Skeletal muscle satellite cell (primary cell): ENCODE measurements at regions not wholly inside any gene's neighbourhood (a gene's known extent, or its start where the extent isn't known, plus 50 kb on each side); places are given as distances from the start of the nearest gene placed in this dataset.

Source experiments
- H3K27me3 ChIP-seq: 2 replicates; pipeline ENCODE4 v1.7.0; 2013; ENCODE audit warnings: low read length; ENCODE audit not compliant: control insufficient read depth, insufficient read depth
- H3K36me3 ChIP-seq: 2 replicates; pipeline ENCODE4 v1.7.0; 2013; ENCODE audit warnings: mild to moderate bottlenecking, control low read depth, low read length; ENCODE audit not compliant: insufficient read depth
- H3K4me1 ChIP-seq: 2 replicates; pipeline ENCODE4 v1.7.0; 2013; ENCODE audit warnings: low read length; ENCODE audit not compliant: control insufficient read depth, insufficient read depth
- H3K4me2 ChIP-seq: 2 replicates; pipeline ENCODE4 v1.7.0; 2013; ENCODE audit warnings: mild to moderate bottlenecking, low read length
- H3K4me3 ChIP-seq: 2 replicates; pipeline ENCODE4 v1.7.0; 2013; ENCODE audit warnings: low read length
- H3K9ac ChIP-seq: 2 replicates; pipeline ENCODE4 v1.7.0; 2013; ENCODE audit warnings: mild to moderate bottlenecking, low read depth, low read length, moderate library complexity
- H3K9me3 ChIP-seq: replicated peaks from 2 replicates; pipeline ENCODE4 v1.7.0; 2013; ENCODE audit warnings: mild to moderate bottlenecking, control low read depth, low read length

DNA sequence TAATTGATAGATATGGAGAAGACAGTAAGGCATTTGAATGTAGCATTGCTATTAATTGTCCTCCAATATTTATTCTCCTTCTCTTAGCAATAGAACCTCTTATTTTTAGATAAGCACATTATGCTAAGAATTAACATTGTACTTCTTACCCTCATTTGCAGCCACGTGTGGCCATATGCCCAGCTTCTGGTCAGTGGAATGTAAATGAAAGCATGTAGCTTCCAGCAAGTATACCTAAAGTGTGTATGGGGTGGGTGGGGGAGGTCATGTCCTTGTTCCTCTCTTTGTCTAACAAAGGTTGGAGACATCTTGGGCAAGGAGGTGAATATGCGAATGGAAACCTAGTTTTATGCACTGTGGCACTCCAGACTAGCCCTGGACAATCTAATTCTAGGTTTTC lies 133.6 kb upstream of the HMCN1 start:
- no peaks in the 10 kb centered on the region for H3K9me3 ChIP-seq
- H3K36me3 ChIP-seq = no peaks in the 10 kb centered on the region
- no peaks in the 10 kb centered on the region for H3K27me3 ChIP-seq
- no peak overlapping the region for H3K9ac ChIP-seq
- H3K4me3 ChIP-seq = no peak overlapping the region
- no peaks in the 10 kb centered on the region for H3K4me1 ChIP-seq
- H3K4me2 ChIP-seq = no peak overlapping the region

DNA sequence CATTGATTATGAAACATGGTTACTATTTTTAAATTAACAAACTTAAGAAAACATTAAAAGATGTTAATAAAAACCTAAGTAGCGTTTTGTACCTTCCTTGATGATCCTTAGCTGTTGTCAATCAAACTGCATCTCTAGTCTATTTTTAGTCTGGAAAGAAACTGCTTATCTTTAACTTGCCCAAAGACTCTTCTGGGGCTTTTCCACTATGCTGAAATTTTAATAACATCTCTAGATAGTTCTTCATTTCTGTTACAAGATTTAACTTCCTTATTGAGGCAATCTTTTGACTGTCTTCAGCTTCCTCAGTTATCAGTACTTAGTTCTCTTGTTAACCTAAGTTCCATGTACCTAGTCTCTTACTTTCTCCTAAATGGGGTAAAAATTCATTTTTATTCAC lies 135.9 kb upstream of the HMCN1 start:
- Histone ChIP-seq H3K9me3 (no peaks in the 10 kb centered on the region), H3K9ac (no peak overlapping the region), H3K36me3 (no peaks in the 10 kb centered on the region), H3K27me3 (no peaks in the 10 kb centered on the region), H3K4me2 (no peak overlapping the region), H3K4me1 (no peaks in the 10 kb centered on the region), H3K4me3 (no peak overlapping the region)

DNA sequence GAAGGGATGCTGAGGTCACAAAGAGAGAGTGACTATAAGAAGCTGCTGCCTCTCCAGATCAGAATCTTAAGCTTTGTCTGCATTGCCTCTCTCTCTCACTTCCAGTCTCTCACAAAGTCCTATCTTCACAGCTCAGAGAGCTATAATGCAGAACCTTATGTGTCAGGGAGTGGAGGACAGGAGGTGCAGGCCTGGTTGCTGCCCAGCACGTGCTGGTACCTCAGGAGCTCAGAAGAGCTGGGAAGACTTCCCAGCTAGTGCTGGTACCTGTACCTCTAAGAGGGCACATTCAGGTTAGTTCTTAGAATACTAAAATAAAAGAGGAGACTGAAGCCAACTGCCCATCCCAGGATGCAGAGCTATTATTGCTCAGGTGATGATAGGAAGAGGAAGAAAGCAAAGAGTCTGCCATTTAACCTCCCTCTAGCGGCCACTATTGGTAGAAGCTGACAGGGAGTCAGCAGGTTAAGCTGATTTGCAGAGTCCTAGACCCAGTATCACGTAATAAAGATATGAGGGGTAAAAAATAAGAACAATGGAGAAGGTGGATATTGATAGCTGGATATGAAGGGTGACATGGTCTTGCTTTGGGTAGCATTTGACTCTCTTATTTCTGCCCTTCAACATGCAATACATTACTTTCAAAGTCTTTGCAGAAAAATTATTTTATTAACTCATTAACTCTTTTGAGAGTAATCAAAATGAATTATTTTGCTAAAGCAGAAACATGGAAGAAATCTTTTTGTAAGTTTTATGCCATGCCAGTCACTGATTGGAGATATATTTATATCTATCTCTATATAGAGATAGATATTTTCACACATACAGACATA lies 138.1 kb upstream of the HMCN1 start:
- Histone ChIP-seq H3K4me3 (no peak overlapping the region), H3K9ac (no peak overlapping the region), H3K27me3 (no peaks in the 10 kb centered on the region), H3K9me3 (no peaks in the 10 kb centered on the region), H3K4me2 (no peak overlapping the region), H3K36me3 (no peaks in the 10 kb centered on the region), H3K4me1 (no peaks in the 10 kb centered on the region)

DNA sequence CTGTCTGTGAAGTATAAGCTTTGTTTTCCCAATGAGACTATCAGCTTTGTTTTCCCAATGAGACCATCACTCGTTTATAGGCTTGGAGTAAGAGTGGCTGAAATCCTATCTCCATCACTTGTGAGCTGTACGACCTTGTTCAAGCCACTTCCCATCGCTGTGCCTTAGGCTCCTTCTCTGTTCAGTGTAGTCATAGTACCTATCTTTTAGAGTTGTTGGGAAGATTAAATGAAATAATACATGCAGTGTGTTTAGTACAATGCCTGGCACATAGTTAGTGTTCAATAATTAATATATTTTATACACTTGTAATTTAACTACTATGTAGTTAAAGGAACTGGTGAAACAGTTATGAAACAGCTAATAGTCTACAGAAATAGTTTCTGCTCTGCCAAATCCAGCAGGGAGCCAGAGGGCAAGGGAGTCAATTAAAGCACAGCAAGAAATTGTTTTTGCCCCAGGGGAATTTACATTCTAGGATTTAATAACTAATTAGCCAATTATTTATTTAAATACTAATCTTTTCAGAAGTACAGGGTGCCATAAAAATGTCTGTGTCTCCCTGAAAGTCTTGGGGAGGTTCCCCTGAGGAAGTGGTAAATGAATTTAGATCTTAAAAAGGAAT lies 139.3 kb upstream of the HMCN1 start:
- no peak overlapping the region for H3K4me2 ChIP-seq
- no peak overlapping the region for H3K9ac ChIP-seq
- H3K9me3 ChIP-seq = no peaks in the 10 kb centered on the region
- no peaks in the 10 kb centered on the region for H3K27me3 ChIP-seq
- H3K4me3 ChIP-seq = no peak overlapping the region
- H3K36me3 ChIP-seq = no peaks in the 10 kb centered on the region
- H3K4me1 ChIP-seq = no peaks in the 10 kb centered on the region

DNA sequence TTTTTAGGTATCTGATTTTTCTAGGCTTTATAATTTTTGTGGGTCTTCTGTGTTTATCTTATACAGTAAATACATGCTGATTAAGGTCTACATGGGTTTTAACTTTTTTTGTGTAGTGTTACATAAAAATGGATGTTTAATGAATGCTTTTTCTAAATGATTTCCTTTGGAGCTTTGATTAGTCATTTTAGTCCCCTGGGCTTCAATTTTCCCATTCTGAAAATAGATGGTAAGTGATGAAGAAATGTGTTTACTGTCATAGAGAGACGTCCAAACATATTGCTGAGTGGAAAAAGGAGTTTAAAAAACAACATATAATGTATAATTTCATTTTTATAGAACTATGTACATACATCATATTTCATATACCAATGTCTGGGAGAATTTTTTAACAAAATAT lies 140.9 kb upstream of the HMCN1 start:
- Histone ChIP-seq H3K36me3 (no peaks in the 10 kb centered on the region), H3K9ac (no peak overlapping the region), H3K4me1 (no peaks in the 10 kb centered on the region), H3K9me3 (no peaks in the 10 kb centered on the region), H3K4me3 (no peak overlapping the region), H3K27me3 (no peaks in the 10 kb centered on the region), H3K4me2 (no peak overlapping the region)

DNA sequence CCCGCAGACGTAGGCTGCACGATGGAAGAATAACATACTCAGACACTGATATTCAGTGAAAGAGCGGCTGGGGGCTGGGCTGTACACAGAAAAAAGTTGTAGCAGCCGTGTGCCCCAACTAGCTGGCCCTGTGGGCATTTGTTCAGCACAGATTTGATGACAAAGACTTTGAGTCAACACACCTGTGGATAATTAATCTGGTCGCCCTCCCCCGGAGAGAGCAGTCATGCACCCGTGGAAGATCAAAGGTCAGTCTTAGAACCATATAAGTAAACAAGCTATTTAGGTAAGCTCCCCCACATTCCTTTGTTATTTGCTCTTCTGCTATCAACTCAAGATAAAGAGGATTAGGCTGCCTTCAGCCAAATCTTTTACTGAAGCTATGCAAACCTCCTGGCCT lies 148.4 kb upstream of the HMCN1 start:
- H3K36me3 ChIP-seq = no peaks in the 10 kb centered on the region
- H3K9ac ChIP-seq = no peak overlapping the region
- H3K27me3 ChIP-seq = no peaks in the 10 kb centered on the region
- no peaks in the 10 kb centered on the region for H3K4me1 ChIP-seq
- no peak overlapping the region for H3K4me3 ChIP-seq
- H3K9me3 ChIP-seq = no peaks in the 10 kb centered on the region
- H3K4me2 ChIP-seq = no peak overlapping the region

DNA sequence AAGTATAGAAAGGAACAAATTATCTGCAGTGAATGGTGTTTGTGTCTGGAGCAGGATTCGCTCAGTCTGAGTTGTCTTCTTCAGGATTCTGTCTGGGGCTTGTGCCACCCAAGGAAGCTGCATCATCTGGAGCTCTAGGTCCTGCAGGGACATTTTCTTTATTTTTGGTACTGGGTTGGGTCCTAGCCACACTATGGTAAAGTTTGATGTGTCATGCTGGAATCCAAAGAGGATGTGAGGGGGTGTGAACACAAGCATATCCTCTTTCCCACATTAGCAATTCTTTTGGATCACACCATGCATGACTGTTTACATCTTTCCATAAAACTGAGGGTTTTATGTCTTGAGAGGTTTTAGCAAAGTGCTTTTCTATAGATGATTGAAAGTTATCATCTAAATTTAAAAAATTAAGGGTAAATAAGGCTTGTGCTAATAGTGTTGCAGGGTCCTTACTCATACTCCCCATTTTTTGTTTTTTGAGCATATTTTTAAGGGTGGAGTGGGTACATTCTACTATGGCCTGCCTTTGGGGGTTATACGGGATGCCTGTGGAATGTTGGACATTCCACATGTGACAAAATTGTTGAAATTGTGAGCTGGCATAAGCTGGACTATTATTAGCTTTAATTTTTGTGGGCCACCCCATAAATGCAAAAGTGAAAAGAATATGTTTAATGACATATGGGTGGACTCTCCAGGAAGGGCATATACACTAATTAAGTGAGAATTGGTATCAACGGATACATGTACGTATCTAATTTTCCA lies 152.0 kb upstream of the HMCN1 start:
- Histone ChIP-seq H3K36me3 (no peaks in the 10 kb centered on the region), H3K27me3 (no peaks in the 10 kb centered on the region), H3K4me3 (no peak overlapping the region), H3K9ac (no peak overlapping the region), H3K9me3 (no peaks in the 10 kb centered on the region), H3K4me1 (no peaks in the 10 kb centered on the region), H3K4me2 (no peak overlapping the region)

DNA sequence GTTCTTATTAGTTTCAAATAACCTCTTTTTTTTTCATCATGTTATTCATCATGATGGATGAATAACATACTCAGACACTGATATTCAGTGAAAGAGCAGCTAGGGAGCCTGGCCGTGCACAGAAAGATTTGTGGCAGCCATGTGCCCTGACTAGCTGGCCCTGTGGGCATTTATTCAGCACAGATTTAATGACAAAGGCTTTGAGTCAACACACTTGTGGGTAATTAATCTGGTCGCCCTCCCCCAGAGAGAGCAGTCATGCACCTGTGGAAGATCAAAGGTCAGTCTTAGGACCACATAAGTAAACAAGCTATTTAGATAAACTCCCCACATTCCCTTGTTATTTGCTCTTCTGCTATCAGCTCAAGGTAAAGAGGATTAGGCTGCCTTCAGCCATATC lies 153.2 kb upstream of the HMCN1 start:
- H3K4me1 ChIP-seq = no peaks in the 10 kb centered on the region
- H3K27me3 ChIP-seq = no peaks in the 10 kb centered on the region
- no peak overlapping the region for H3K4me2 ChIP-seq
- H3K4me3 ChIP-seq = no peak overlapping the region
- H3K9ac ChIP-seq = no peak overlapping the region
- no peaks in the 10 kb centered on the region for H3K9me3 ChIP-seq
- H3K36me3 ChIP-seq = no peaks in the 10 kb centered on the region

DNA sequence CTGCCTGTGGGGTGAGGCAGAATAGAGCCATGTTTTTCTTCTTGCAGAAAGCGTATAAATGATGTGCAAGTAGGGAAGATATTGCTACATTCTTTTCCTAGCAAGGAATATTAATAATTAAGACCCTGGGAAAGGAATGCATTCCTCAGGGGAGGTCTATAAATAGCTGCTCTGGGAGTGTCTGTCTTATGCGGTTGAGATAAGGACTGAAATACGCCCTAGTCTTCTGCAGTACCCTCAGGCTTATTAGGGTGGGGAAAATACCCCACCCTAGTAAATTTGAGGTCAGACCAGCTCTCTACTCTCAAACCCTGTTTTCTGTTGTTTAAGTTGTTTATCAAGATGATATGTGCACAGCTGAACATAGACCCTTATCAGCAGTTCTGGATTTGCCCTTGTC lies 155.9 kb upstream of the HMCN1 start:
- no peaks in the 10 kb centered on the region for H3K27me3 ChIP-seq
- no peaks in the 10 kb centered on the region for H3K9me3 ChIP-seq
- H3K36me3 ChIP-seq = no peaks in the 10 kb centered on the region
- H3K4me3 ChIP-seq = no peak overlapping the region
- H3K9ac ChIP-seq = no peak overlapping the region
- H3K4me2 ChIP-seq = no peak overlapping the region
- H3K4me1 ChIP-seq = no peaks in the 10 kb centered on the region

DNA sequence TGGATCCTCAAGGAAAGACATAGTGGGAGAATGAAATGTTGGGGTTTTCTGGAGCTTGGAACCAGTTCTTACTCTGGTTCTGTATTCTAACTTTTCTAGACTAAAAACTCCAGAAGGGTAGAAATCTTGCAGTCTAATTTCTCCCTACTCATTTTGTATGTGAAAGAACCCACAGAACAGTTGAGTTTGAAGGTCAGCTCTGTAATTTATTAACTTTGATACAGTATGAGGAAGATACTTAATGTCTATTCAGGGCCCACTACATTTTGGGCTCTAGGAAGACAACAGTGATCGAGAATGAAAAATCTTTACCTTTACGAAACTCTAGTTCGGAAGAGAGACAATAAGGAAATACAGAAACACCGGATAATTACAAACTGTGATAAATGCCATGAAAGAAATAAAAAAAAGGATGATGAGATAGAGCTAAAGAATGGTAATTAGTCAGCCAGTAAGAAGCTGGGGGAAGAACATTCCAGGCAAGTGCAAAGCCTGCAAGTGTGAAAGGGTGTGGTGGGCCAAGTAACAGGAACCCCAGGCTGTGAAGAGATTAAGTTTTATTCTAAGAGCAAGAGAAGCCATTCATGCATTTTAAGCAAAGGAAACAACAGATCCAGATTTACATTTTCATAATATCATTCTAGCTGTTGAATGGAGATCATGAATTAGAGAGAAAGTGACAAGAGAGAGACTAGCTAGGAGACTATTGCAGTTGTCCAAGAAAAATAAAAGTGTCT lies 159.9 kb upstream of the HMCN1 start:
- Histone ChIP-seq H3K9ac (no peak overlapping the region), H3K4me1 (peaks cover 1% of the 10 kb centered on the region), H3K36me3 (no peaks in the 10 kb centered on the region), H3K4me2 (no peak overlapping the region), H3K9me3 (no peaks in the 10 kb centered on the region), H3K4me3 (no peak overlapping the region), H3K27me3 (no peaks in the 10 kb centered on the region)

DNA sequence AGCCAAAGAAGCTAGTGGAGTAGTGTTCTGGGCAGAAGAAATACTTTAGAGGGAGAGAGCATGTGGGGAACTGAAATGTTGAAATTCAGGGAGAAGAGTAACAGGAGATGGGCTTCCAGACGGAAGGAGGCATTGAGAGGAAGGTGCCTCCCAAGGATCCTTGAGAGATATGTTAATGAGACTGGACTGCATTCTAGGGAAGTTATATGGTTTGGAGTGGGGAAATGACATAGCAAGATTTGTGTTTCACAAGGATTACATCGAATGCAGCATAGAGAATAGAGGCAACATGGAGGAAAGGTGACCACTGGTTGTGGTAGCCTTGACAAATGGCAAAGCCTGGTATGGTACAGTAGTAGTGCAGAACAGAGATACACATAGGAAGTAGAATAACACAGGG lies 160.5 kb upstream of the HMCN1 start:
- Histone ChIP-seq H3K9ac (no peak overlapping the region), H3K4me2 (no peak overlapping the region)

More for the DNA sequence above, 160.5 kb upstream of the HMCN1 start:
- Histone ChIP-seq H3K36me3 (no peaks in the 10 kb centered on the region), H3K4me1 (peaks cover 7% of the 10 kb centered on the region), H3K9me3 (no peaks in the 10 kb centered on the region), H3K4me3 (no peak overlapping the region), H3K27me3 (no peaks in the 10 kb centered on the region)
